Thyroid gland (tissue), 4 donors: ENCODE measurements at regions not wholly inside any gene's neighbourhood (a gene's known extent, or its start where the extent isn't known, plus 50 kb on each side); places are given as distances from the start of the nearest gene placed in this dataset.
A peak's percentile ranks its signal among the peaks of the same experiment; 100 is the strongest.
"Not testable (repeated sequence)": the region's sequence is repeated elsewhere in the genome, so short reads cannot be mapped to it uniquely, and the experiment has no call there.

Experiments
- DNase-seq, 2 donors: peaks; one replicate each; pipeline ENCODE4 v3.0.0-alpha.2; 2019
- H3K27ac ChIP-seq, 3 donors: fragments of 200-600 bp; sonication (generic); 1 replicate in 2 of 3; 2 replicates in 1 of 3; pipeline ENCODE4 v1.5.1; 2016 to 2019; ENCODE audit warnings: mild to moderate bottlenecking in 1 of 3, moderate library complexity in 1 of 3
- H3K27me3 ChIP-seq: fragments of 200-600 bp; sonication (generic); one replicate; pipeline ENCODE4 v1.5.1; 2019
- H3K36me3 ChIP-seq, 2 donors: fragments of 200-600 bp; sonication (generic); one replicate each; pipeline ENCODE4 v1.5.1; 2016 to 2019
- H3K4me1 ChIP-seq, 2 donors: fragments of 200-600 bp; sonication (generic); one replicate each; pipeline ENCODE4 v1.5.1; 2017 to 2019
- H3K4me3 ChIP-seq, 3 donors: fragments of 200-600 bp; sonication (generic); replicated peaks in 1 of 3; 1 replicate in 2 of 3; 2 replicates in 1 of 3; pipeline ENCODE4 v1.5.1; 2016; ENCODE audit warnings: mild to moderate bottlenecking in 1 of 3
- H3K9me3 ChIP-seq: fragments of 200-600 bp; sonication (generic); one replicate; pipeline ENCODE4 v1.5.1; 2017
- CTCF ChIP-seq, 6 experiments: fragments of 200-600 bp in 3 of 6; fragments of 450-650 bp in 3 of 6; sonication (generic) in 3 of 6; IDR thresholded peaks; one replicate each; pipeline ENCODE4 v1.5.1; 2016 to 2019; ENCODE audit warnings: antibody characterized with exemption in 6 of 6, mild to moderate bottlenecking in 2 of 6, inconsistent platforms in 1 of 6, moderate library complexity in 1 of 6
- POLR2A ChIP-seq, 2 donors: fragments of 450-650 bp; IDR thresholded peaks; one replicate each; pipeline ENCODE4 v1.6.1; 2017; ENCODE audit warnings: antibody characterized with exemption in 2 of 2, mild to moderate bottlenecking in 2 of 2, moderate library complexity in 1 of 2
- WGBS, 2 donors: methylation state at CpG; one replicate each; pipeline ENCODE4 v1.1.5; 2017; 5-methylcytosine and 5-hydroxymethylcytosine counted together
- intact Hi-C: fragments of 100-400 bp; cut with DNase I; formaldehyde crosslinking; loops from one replicate; pipeline ENCODE4 v1.15.1; 2023

- H3K9me3 ChIP-seq, result no peaks in the 10 kb centered on the region
- WGBS, 2 donors, result 96 to 97% methylated on average over 14 of the region's 14 CpGs
- intact Hi-C loops, result no loop called here
Measured at GRCh38 chr2:221961561-221961960, 337.2 kb downstream of the PAX3 start.

DNA sequence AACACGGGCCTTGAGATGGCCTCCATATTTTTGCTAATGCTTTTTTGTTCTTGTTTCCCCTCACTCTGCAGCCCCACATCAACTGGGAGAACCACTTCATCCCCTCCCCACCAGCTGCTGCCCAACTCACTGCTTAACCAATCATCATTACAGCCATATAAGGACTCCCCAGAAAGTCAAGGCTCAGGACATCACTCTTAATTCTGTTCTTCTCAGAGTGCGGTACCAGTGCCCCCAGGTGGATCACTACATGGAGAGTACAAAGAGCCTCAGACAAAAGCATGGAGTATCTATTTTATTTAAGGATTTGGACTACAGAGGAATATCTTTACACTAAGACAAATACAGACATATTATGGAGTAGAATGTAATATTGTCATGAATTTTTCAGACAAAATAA lies 340.6 kb downstream of the PAX3 start:
- Histone ChIP-seq H3K27ac (no peak overlapping the region), H3K27me3 (no peaks in the 10 kb centered on the region), H3K4me3 (no peak overlapping the region), H3K9me3 (no peaks in the 10 kb centered on the region), H3K4me1 (no peaks in the 10 kb centered on the region), H3K36me3 (no peaks in the 10 kb centered on the region)
- no peak for TF ChIP-seq CTCF (IDR thresholded peaks at IDR 0.05)
- no peak for TF ChIP-seq POLR2A (IDR thresholded peaks at IDR 0.05)
- WGBS, 2 donors, result 86 to 91% methylated on average over 2 of the region's 2 CpGs
- DNase-seq, result no peak
- intact Hi-C loops, result no loop called here

More at GRCh38 chr2:221961561-221961960, 337.2 kb downstream of the PAX3 start:
- no peak for DNase-seq
- no peaks in the 10 kb centered on the region for H3K4me1 ChIP-seq
- no peak overlapping the region for H3K4me3 ChIP-seq
- no peaks in the 10 kb centered on the region for H3K36me3 ChIP-seq
- TF ChIP-seq POLR2A (IDR thresholded peaks at IDR 0.05) (no peak), CTCF (IDR thresholded peaks at IDR 0.05) (no peak)
- H3K27me3 ChIP-seq, result no peaks in the 10 kb centered on the region
- H3K27ac ChIP-seq, result no peak overlapping the region

- Histone ChIP-seq H3K36me3 (no peaks in the 10 kb centered on the region), H3K27me3 (no peaks in the 10 kb centered on the region), H3K4me1 (peaks cover 0 to 3% of the 10 kb centered on the region in 2 donors), H3K9me3 (no peaks in the 10 kb centered on the region), H3K27ac (no peak overlapping the region), H3K4me3 (no peak overlapping the region)
- WGBS, 2 donors, result 94 to 96% methylated on average over 8 of the region's 8 CpGs
- no peak for TF ChIP-seq POLR2A (IDR thresholded peaks at IDR 0.05)
- TF ChIP-seq CTCF (IDR thresholded peaks at IDR 0.05), result no peak
- DNase-seq, result no peak
- intact Hi-C loops, result no loop called here
Measured at GRCh38 chr2:221948076-221948475, 350.7 kb downstream of the PAX3 start.

DNA sequence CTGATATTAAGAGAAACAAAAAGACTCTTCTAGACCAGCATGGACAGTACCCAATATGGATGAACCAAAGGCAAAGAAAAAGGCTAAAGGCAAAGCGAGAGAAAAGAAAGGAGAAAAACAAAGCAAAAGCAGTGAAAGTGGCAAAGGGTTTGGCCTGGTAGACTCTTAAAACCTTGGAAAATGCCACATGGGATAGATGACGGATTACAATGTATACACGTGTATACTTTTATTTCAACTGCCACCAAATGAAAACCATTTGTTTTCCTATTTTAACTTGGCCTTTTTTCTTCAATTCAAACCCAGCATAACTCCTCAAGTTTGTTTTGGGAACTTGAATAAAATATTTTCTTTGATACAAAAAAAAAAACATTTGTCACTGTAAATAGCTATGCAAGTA lies 354.3 kb downstream of the PAX3 start:
- not testable (repeated sequence) for H3K4me1 ChIP-seq, H3K27ac ChIP-seq

GRCh38 chr2:221943076-221943810 lies 355.6 kb downstream of the PAX3 start:
- 66 to 68% methylated on average over 2 of the region's 2 CpGs for WGBS, 2 donors
- Histone ChIP-seq H3K27ac (no peak overlapping the region), H3K4me1 (peaks cover 0 to 5% of the 10 kb centered on the region in 2 donors), H3K27me3 (no peaks in the 10 kb centered on the region), H3K36me3 (no peaks in the 10 kb centered on the region), H3K4me3 (no peak overlapping the region), H3K9me3 (no peaks in the 10 kb centered on the region)
- TF ChIP-seq CTCF (IDR thresholded peaks at IDR 0.05), result no peak
- TF ChIP-seq POLR2A (IDR thresholded peaks at IDR 0.05), result no peak
- DNase-seq, result peak; percentile 10 to 55
- intact Hi-C loops, result no loop called here

More for the DNA sequence above, 354.3 kb downstream of the PAX3 start:
- intact Hi-C loops, H3K36me3 ChIP-seq, H3K9me3 ChIP-seq, H3K4me3 ChIP-seq, H3K27me3 ChIP-seq, DNase-seq: not testable (repeated sequence)
- 94 to 95% methylated on average over 3 of the region's 3 CpGs for WGBS, 2 donors
